Esophagus squamous epithelium (tissue), 4 donors: ENCODE measurements at regions not wholly inside any gene's neighbourhood (a gene's known extent, or its start where the extent isn't known, plus 50 kb on each side); places are given as distances from the start of the nearest gene placed in this dataset.

Experiments used
- POLR2A ChIP-seq, 4 donors: fragments of 450-650 bp; IDR thresholded peaks; one replicate each; pipeline ENCODE4 v1.6.1; 2017; ENCODE audit warnings: antibody characterized with exemption in 4 of 4, mild to moderate bottlenecking in 4 of 4, moderate library complexity in 3 of 4
- TF ChIP-seq, protein P1 (sequence below), 6 experiments: fragments of 450-650 bp in 4 of 6; fragments of 200-600 bp in 2 of 6; sonication (generic) in 2 of 6; IDR thresholded peaks; one replicate each; pipeline ENCODE4 v1.5.1; 2016 to 2019; ENCODE audit warnings: antibody characterized with exemption in 6 of 6, mild to moderate bottlenecking in 4 of 6, moderate library complexity in 4 of 6

DNA sequence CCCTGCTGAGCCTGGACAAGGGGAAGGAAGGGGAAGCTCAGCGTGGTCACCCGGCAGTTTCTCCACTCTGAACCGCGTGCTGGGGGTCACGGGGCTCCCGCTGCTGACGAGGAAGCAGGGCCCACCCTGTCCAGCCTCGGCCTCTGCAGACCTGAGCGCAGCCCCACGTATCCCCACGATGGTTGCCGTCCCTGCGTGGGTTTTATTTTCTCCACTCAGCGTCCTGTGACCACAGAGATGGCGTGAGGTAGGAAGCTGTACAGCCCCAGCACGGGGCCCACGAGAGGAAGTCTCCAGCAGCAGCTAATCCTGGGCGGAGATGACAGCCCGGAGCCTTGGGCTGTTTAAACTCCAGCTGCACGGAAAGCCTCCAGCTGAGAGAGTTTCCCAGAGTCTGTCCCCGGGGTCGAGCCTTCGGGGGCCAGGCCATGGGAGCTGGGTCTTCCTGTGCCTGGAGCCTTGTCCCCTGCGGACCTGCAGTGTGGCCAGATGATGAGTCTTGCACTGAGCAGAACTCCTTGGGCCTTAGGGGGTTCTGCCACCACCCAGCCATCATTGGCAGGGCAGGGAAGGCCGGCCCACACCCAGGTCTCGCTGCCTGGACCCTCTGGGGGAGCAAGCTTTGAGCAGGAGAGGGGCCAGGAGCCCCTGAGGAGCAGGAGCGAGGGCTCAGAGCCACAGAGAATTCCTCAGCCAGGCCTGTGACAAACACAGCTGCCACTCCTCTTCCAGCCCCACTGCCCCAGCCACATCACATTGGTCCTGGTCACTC, 72.8 kb upstream of the FAM20C start:
- TF ChIP-seq, protein P1, sequence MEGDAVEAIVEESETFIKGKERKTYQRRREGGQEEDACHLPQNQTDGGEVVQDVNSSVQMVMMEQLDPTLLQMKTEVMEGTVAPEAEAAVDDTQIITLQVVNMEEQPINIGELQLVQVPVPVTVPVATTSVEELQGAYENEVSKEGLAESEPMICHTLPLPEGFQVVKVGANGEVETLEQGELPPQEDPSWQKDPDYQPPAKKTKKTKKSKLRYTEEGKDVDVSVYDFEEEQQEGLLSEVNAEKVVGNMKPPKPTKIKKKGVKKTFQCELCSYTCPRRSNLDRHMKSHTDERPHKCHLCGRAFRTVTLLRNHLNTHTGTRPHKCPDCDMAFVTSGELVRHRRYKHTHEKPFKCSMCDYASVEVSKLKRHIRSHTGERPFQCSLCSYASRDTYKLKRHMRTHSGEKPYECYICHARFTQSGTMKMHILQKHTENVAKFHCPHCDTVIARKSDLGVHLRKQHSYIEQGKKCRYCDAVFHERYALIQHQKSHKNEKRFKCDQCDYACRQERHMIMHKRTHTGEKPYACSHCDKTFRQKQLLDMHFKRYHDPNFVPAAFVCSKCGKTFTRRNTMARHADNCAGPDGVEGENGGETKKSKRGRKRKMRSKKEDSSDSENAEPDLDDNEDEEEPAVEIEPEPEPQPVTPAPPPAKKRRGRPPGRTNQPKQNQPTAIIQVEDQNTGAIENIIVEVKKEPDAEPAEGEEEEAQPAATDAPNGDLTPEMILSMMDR (IDR thresholded peaks at IDR 0.05): no peak
- no peak for TF ChIP-seq POLR2A (IDR thresholded peaks at IDR 0.05)
